Posterior vena cava (tissue), 2 donors: ENCODE measurements at regions not wholly inside any gene's neighbourhood (a gene's known extent, or its start where the extent isn't known, plus 50 kb on each side); places are given as distances from the start of the nearest gene placed in this dataset.
A peak's percentile ranks its signal among the peaks of the same experiment; 100 is the strongest.
"Not testable (repeated sequence)": the region's sequence is repeated elsewhere in the genome, so short reads cannot be mapped to it uniquely, and the experiment has no call there.

ENCODE experiments used
- DNase-seq: peaks from one replicate; pipeline ENCODE4 v3.0.0-alpha.2; 2020; ENCODE audit warnings: low spot score
- intact Hi-C, 2 donors: fragments of 100-400 bp; cut with DNase I; formaldehyde crosslinking; loops; one replicate each; pipeline versions ENCODE4 v1.14.1 to v1.14.2; 2022 to 2023
- donor health status: DM: yes; HTN: yes; CAD: no.
- donor health status: DM: yes; HTN: yes; CAD: no.

GRCh38 chr6:97445407-97445806 is 162.4 kb upstream of the MMS22L start:
- DNase-seq: no peak
- intact Hi-C loops: no loop called here

- DNase-seq: no peak
- intact Hi-C loops: no loop called here
These were observed 166.5 kb upstream of the MMS22L start for GRCh38 chr6:97449444-97449966.

DNA sequence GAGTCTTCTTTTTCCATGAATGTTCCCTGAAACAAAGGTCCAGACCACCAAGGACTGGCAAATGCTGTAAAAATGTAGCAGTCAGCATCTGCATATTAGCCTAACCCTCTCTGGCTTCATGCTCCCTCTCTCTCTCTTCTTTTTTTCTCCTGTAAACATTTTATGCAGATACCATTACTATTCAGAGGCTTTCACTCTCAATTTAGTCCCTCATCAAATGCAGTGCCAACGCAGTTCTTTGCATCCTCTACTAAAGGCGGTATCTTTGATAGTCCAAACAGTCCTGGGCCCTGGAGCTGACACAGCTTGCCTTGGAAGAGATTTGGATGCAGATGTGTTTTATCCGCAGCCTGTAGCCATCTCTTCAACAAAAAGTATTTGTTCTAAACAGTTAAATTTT is 167.1 kb upstream of the MMS22L start:
- no peak for DNase-seq
- intact Hi-C loops: no loop called here

DNA sequence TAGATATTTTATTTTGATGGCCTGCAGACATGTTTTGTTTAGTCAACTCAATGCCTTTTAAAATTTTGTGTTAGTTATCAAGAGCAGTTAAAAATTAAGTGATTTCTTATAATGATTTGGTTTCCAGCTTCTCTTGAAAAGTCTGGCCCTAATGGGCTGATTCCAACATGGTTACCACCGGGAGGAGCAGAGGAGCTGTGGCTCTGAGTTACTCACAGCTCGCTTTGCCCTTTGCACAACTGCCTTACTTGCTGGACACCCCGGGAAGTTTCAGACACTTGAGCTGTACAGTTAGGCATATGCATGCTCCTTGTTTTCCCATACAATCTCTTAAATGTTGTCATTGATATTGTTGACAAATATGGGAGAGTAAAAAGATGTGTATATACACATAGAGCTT is 173.1 kb upstream of the MMS22L start:
- no peak for DNase-seq
- intact Hi-C loops: no loop called here

GRCh38 chr6:97459535-97459934 is 176.5 kb upstream of the MMS22L start:
- DNase-seq: no peak
- intact Hi-C loops: no loop called here

GRCh38 chr6:97459986-97460385 is 177.0 kb upstream of the MMS22L start:
- intact Hi-C loops: no loop called here
- no peak for DNase-seq

DNA sequence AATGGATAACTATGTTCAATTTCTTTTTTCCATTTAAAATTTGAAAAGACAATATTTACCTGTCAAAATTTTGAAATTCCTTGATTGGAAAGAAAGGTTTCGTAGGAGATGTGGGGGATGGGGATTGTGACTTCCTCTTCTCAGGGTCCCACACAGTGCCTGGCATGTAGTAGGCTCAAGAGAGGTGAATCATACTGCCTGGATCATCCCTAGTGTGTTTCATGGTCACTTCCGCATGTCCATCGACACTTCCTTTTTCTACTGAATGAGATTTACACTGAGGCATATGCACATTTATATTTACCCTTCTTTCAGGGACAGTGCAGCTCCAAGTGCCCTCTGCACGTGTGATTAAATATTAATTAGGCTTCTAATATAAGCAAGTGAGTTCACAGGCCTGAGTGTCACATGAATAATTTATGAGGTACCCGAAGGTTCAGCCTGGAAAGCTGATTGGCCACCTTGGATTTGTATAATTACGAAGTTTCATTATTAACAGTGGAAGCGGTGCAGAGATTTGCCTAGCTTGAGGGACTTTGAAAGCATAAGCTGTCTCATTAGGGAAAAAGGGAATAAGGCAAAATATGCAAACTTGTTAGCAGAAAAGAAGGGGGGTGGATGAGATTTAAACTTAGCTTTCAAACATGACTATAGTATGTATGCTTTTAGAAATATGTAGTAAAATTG is 177.5 kb upstream of the MMS22L start:
- intact Hi-C loops: no loop called here
- no peak for DNase-seq

DNA sequence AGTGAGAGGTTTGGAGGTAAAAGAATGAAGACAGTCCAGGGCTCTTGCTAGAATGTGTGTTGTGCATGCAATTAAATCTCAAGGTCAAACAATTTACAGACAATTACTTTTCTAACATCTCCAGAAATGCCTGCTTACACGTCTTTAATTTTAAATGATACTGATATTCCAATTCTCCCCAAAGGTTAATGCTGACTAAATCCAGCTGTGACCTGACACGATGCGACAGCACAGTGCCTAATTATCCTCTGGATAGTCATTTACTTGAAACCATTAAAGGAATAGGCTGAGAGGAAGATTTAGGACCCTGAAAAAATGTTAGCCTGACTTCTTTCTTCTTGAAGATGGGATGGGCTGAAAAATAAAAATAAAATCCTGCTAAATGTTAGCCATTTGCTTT is 178.2 kb upstream of the MMS22L start:
- no peak for DNase-seq
- intact Hi-C loops: no loop called here

- no peak for DNase-seq
- intact Hi-C loops: no loop called here
These were observed 179.0 kb upstream of the MMS22L start for GRCh38 chr6:97462031-97462430.

DNA sequence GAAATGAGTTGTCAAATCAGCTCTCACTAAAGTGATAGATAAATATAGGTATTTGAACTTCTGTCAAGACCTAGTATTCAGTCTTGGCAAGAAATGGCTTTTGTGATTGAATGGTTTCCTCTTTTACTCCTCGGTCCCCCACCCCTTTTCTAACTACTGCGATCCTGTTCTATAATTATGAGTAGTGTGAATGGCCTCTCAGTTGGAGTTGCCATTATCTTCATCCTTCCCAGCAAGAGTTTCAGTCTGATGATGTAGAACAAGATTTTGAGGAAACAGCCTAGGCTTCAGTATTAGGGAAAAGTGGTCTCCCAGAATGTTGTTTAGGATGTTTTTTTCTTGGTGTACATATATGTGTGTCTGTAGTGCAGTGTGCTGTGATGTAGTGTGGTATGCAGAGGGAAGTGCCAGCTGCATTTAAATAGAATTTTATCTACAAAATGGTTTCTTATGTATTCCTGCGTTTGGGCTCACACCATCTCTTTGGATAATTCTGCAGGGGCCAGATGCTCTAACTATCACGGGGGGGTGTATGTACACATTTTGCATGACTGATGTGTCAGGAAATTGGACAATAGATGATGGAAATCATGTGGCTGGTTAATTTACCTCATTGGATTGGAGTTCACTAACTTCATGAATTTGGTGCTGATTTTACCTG is 180.1 kb upstream of the MMS22L start:
- no peak for DNase-seq
- intact Hi-C loops: no loop called here

GRCh38 chr6:97465877-97466561 is 183.0 kb upstream of the MMS22L start:
- intact Hi-C loops: no loop called here
- no peak for DNase-seq

DNA sequence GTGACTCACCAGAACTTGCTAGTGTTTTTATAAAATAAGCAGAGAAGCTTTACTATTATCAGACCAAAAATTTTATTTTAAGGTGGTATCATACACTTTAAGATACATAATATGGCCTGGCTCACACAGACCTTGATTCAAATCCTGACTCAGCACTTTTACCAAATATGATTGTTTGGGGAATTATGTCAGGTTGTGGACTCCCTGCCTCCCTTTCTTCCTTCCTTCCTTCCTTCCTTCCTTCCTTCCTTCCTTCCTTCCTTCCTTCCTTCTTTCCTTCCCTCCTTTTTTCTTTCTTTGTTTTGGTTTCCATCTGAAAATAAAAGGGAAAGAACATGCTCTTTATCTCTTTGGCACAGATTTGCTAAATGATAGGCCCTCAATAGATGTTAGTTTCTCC is 186.0 kb upstream of the MMS22L start:
- DNase-seq: no peak
- intact Hi-C loops: no loop called here

DNA sequence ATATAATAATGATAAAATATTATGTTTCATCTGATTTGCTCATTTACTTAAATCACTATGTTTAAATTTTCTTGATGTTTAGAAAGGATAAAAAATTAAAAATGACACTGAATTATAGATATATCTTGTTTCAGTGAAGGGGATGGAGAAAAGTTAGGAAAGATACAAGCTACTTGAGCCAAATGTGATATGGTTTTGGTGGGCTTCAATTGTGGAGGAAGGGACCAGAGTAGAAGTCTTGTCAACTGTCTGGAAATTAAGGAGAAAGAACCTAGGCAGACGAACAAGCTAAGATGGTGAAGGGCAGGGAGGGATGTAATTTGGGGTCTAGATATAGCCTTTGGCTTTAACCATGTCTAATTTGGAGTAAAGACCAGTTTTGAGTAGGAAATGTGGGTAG is 186.4 kb upstream of the MMS22L start:
- intact Hi-C loops: no loop called here
- no peak for DNase-seq

GRCh38 chr6:97470322-97470721 is 187.3 kb upstream of the MMS22L start:
- DNase-seq: no peak
- intact Hi-C loops: no loop called here

DNA sequence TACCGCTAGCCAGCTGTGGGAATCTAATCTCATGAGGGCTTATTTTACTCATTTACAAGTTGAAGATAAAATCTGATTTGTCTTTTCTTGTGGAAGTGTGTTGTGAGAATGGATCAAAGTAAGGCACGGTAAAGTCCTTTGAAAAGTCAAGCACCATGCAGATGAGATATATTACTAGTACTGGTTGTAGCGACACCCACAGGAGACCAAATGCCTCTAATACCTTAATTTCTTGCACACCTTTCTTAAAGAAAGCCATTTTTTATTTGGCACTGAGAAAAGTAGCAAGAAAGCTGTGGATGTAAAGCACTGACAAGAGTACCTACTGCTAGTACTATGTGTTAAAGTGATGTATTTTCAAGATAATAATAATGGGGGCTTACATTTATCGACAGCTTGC is 191.0 kb upstream of the MMS22L start:
- DNase-seq: no peak
- intact Hi-C loops: no loop called here

GRCh38 chr6:97497713-97498331 is 214.8 kb upstream of the MMS22L start:
- intact Hi-C loops: loop anchor here in 1 of 2 donors (5.0 kb wide), 1 partner anchor 1624 kb away; no protein-coding TSS in a partner anchor
- peak; percentile 86 for DNase-seq

GRCh38 chr6:97501853-97502252 is 218.8 kb upstream of the MMS22L start:
- no peak for DNase-seq
- intact Hi-C loops: no loop called here

DNA sequence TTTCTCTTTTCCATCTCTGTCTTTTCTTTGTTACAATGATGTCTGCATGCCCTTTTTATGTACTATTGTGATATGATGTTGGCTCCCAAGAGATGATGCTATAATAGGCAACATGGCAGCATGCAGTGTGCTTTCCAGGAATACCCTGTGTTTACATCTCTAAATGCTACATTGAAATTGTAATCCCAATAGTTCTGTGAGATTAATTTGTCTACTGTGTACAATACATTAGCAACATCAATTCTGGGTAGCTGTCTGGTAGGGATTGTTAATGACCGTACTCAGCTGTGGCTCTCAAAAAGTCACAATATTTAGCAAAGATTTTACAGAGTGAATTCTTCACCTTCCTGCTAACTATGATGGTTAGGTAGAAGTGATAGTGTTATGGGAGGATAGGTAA is 225.6 kb upstream of the MMS22L start:
- DNase-seq: no peak
- intact Hi-C loops: no loop called here

DNA sequence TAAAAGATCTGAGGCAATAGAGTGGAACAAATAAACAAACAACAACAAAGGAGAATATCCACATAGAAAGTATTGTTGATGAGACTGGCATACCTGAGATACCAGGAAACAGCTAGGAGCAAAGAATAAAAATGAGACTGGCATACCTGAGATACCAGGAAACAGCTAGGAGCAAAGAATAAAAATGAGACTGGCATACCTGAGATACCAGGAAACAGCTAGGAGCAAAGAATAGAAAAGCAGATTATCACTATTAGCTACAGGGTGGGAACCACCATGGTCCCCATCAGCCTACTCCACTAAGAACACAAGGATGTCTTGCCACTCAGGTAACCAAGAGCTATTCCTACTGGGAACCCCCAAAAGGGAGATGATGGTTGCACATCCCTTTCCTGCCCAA is 230.2 kb upstream of the MMS22L start:
- intact Hi-C loops, DNase-seq: not testable (repeated sequence)

- DNase-seq: no peak
- intact Hi-C loops: no loop called here
These were observed 241.8 kb upstream of the MMS22L start for GRCh38 chr6:97524811-97525210.
